GM12891 (cell line): ENCODE measurements at regions not wholly inside any gene's neighbourhood (a gene's known extent, or its start where the extent isn't known, plus 50 kb on each side); places are given as distances from the start of the nearest gene placed in this dataset.

Experiments used
- POLR2A ChIP-seq: IDR thresholded peaks from 2 replicates; pipeline ENCODE4 v1.6.1; 2011; ENCODE audit warnings: low read depth, low read length, control low read depth
- TAF1 ChIP-seq: IDR thresholded peaks from 2 replicates; pipeline ENCODE4 v1.6.1; 2011; ENCODE audit warnings: low read depth, low read length, control low read depth

DNA sequence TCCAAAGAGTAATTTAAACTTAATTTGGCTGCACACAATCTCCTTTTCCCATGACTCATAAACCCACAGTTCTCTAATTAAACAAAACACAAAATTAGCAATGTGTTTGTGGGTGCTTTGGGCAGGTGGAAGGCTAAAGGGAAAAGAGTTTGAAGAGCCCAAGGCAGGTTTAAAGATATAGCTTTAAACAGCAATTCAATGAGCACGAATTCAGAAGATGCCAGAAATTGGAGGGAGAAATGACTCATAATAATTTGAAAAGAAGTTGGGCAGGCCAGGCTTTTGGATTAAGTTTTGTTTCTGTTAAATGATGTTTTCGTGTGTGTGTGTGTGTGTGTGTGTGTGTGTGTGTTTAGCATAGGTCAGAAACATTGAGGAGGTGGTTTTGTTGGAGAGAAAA is 594.8 kb upstream of the ZEB2 start:
- TF ChIP-seq POLR2A (no peak), TAF1 (no peak)
